ENCODE measurements at regions not wholly inside any gene's neighbourhood (a gene's known extent, or its start where the extent isn't known, plus 50 kb on each side); places are given as distances from the start of the nearest gene placed in this dataset.

GRCh38 chr10:128268015-128268722, 141.9 kb upstream of the MKI67 start:
- no peak overlapping the region for H2AFZ ChIP-seq (ENCODE audit: low read depth, low read length, poor library complexity, severe bottlenecking)
- H3K36me3 ChIP-seq (ENCODE audit: control insufficient read depth in 1 of 2, insufficient read depth in 2 of 2, low read length in 2 of 2), result no peaks in the 10 kb centered on the region
- ATAC-seq (peak; percentile 84), DNase-seq (ENCODE audit: low read depth, low spot score) (peak; percentile 31)
- BruUV-seq (replicated peaks), result no TSS peak
- no peak overlapping the region; the same call in 1 of the 2 replicates for H3K4me2 ChIP-seq (ENCODE audit: low read length)
- ChIA-PET RAD21 (ENCODE audit: low non-redundant PET in 1 of 2, low total read pairs in 2 of 2, uncharacterized antibody in 2 of 2, unreplicated experiment in 2 of 2) (interaction anchor here (0.7 to 0.9 kb wide), 2 partner anchors 263 to 264 kb away, joined by 3 to 4 read pairs; no protein-coding TSS in a partner anchor), CTCF (interaction anchor here (0.6 to 2.0 kb wide), 19 partner anchors 8 to 767 kb away, joined by 3 to 13 read pairs (median 5); no protein-coding TSS in a partner anchor), POLR2A (no interaction called here)
- no peaks in the 10 kb centered on the region for H3K9me3 ChIP-seq (ENCODE audit: control insufficient read depth in 1 of 2, insufficient read depth in 1 of 2, low read depth in 1 of 2, low read length in 2 of 2)
- H3K27ac ChIP-seq (ENCODE audit: low read depth, low read length), result no peak overlapping the region
- no peaks in the 10 kb centered on the region for H3K4me1 ChIP-seq (ENCODE audit: control insufficient read depth in 1 of 2, insufficient read depth in 2 of 2, low read length in 2 of 2)
- intact Hi-C loops (cut with micrococcal nuclease), result loop anchor here (1.0 kb wide), 2 partner anchors 262 to 591 kb away; no protein-coding TSS in a partner anchor
- no peak overlapping the region for H3K9ac ChIP-seq (ENCODE audit: low read length)
- H3K4me3 ChIP-seq (replicated peaks in 1 of 2; ENCODE audit: low read depth in 1 of 2, low read length in 2 of 2), result no peak overlapping the region
- no peaks in the 10 kb centered on the region for H3K79me2 ChIP-seq (ENCODE audit: insufficient read depth, low read length)
- H3K9me2 ChIP-seq (ENCODE audit: insufficient read depth), result no peaks in the 10 kb centered on the region
- peaks cover 53% of the 10 kb centered on the region for H3K27me3 ChIP-seq (ENCODE audit: insufficient read depth, low read length)
- no peaks in the 10 kb centered on the region for H4K20me1 ChIP-seq (ENCODE audit: insufficient read depth)
- TF ChIP-seq SIN3A (IDR thresholded peaks at IDR 0.05; ENCODE audit: low read depth), result no peak
- TF ChIP-seq ZNF274 (IDR thresholded peaks at IDR 0.05; ENCODE audit: low read depth, low read length), result no peak
- no peak for TF ChIP-seq EGR1 (IDR thresholded peaks at IDR 0.05; ENCODE audit: low read depth)
- peak; percentile 89 for TF ChIP-seq RAD21 (IDR thresholded peaks at IDR 0.05; ENCODE audit: low read depth)
- TF ChIP-seq, protein P1, sequence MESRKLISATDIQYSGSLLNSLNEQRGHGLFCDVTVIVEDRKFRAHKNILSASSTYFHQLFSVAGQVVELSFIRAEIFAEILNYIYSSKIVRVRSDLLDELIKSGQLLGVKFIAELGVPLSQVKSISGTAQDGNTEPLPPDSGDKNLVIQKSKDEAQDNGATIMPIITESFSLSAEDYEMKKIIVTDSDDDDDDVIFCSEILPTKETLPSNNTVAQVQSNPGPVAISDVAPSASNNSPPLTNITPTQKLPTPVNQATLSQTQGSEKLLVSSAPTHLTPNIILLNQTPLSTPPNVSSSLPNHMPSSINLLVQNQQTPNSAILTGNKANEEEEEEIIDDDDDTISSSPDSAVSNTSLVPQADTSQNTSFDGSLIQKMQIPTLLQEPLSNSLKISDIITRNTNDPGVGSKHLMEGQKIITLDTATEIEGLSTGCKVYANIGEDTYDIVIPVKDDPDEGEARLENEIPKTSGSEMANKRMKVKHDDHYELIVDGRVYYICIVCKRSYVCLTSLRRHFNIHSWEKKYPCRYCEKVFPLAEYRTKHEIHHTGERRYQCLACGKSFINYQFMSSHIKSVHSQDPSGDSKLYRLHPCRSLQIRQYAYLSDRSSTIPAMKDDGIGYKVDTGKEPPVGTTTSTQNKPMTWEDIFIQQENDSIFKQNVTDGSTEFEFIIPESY (IDR thresholded peaks at IDR 0.05; ENCODE audit: extremely low read depth, insufficient replicate concordance, low read length), result no peak
- TF ChIP-seq EZH2phosphoT487 (IDR thresholded peaks at IDR 0.05; ENCODE audit: borderline replicate concordance), result no peak
- peak; percentile 76 to 86 (median 86) for TF ChIP-seq CTCF (IDR thresholded peaks at IDR 0.05 in 2 of 3, conservative IDR thresholded peaks at IDR 0.05 in 1 of 3; ENCODE audit: borderline replicate concordance in 1 of 3, insufficient read depth in 1 of 3, low read depth in 2 of 3, low read length in 2 of 3)
- TF ChIP-seq CEBPB (IDR thresholded peaks at IDR 0.05; ENCODE audit: low read depth), result no peak
- no peak for TF ChIP-seq CBX3 (IDR thresholded peaks at IDR 0.05; ENCODE audit: low read depth)
- no peak for TF ChIP-seq JUND (IDR thresholded peaks at IDR 0.05)
- no peak for TF ChIP-seq YY1 (IDR thresholded peaks at IDR 0.05; ENCODE audit: extremely low read depth, insufficient replicate concordance, low read depth, low read length)
